SKM-1 treated with dmso at 0.1 percent for 144 hours (cell line): ENCODE measurements at regions not wholly inside any gene's neighbourhood (a gene's known extent, or its start where the extent isn't known, plus 50 kb on each side); places are given as distances from the start of the nearest gene placed in this dataset.
"Not testable (repeated sequence)": the region's sequence is repeated elsewhere in the genome, so short reads cannot be mapped to it uniquely, and the experiment has no call there.

ENCODE experiments used
- DNase-seq: peaks from one replicate; lab custom pipeline; 2025; ENCODE audit not compliant: unreplicated experiment; lab: John Stamatoyannopoulos, UW

DNA sequence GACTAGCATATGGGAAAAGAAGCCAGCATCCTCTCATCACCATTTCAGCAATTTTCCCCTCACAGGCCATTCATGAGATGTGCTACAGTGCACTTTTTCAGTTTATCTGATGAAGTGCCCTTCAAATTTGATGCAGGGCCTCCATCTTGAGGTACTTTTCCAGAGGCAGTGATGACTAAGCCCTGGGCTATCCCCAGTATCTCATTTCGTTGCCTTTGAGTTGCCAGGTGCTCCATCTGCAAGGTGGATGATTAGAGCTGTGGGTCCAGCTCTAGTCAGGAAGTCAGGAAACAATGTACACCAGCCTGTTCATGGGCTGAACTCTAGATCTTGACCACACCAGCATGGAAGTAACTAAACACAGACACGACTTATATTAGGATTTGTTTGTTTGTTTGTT lies 425.2 kb downstream of the METTL4 start:
- DNase-seq: no peak

- DNase-seq: no peak
Measured at GRCh38 chr18:2146754-2147153, 424.6 kb downstream of the METTL4 start.

GRCh38 chr18:2147476-2148230 lies 423.7 kb downstream of the METTL4 start:
- no peak for DNase-seq

- DNase-seq: no peak
Measured at GRCh38 chr18:2148823-2149222, 422.5 kb downstream of the METTL4 start.

DNA sequence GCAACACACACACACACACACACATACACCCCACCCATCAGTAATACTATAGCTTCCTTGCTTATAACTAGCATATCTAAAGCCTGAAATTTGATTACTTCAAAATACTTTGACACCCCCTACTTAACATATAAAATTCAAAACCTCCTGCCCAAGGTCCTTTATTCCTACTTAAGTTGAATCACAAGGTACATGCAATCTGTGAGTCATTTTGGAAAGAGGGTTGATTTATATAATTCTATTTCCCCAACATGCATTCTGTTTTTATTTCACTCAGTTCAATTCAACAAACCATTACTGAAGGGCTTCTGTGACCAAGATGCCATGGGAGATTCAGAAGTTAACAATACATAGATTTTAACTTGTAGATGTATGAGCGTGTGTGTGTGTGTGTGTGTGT lies 420.7 kb downstream of the METTL4 start:
- DNase-seq: no peak

DNA sequence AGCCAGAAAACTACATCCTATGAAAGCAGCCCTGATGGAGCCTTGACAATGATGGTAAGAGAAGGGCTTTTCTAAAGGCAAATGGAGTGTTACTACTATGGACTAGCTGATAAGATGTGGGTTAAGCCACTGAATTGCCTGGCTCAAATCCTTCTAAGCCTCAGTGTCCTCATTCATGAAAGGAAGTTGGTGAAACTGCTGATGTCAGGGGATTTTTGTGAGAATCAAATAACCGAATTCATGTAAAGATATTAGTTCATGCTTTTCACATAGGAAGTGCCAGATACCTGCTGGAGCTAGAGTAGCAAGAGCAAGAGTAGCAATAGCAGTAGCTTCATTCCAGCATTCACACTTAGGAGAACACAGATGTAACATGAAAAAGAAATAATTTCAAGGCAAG lies 417.0 kb downstream of the METTL4 start:
- DNase-seq: no peak

DNA sequence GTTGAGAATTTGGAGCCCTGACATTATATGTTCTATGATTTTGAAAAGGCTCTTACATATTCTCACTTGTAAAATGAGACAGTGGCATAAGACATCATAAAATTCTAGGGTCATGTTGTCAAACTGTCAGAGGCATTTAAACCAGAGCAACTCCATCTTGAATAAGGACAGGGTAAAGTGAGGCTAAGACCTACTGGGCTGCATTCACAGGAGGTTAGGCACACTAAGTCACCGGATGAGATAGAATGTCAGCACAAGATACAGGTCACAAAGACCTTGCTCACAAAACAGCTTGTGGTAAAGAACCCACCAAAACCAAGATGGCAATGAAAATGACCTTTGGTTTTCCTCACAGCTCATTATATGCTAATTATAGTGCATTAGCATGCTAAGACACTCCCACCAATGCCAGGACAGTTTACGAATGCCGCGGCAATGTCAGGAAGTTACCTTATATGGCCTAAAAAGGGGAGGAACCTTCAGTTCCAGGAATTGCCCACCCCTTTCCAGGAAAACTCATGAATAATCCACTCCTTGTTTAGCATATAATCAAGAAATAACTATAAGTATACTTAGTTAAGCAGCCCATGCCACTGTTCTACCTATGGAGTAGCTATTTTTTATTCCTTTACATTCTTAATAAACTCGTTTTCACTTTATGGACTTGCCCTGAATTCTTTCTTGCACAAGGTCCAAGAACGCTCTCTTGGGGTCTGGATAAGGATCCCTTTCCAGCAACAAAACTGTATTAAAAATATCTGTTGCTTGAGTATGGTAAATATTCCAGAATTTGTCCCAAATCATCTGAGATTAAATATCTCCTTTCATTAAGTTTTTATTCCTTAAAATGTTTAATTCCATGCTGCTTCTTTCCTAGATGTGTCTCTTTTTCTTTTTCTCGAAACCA lies 406.4 kb downstream of the METTL4 start:
- no peak for DNase-seq

- not testable (repeated sequence) for DNase-seq
Measured at GRCh38 chr18:2166876-2167275, 404.4 kb downstream of the METTL4 start.

DNA sequence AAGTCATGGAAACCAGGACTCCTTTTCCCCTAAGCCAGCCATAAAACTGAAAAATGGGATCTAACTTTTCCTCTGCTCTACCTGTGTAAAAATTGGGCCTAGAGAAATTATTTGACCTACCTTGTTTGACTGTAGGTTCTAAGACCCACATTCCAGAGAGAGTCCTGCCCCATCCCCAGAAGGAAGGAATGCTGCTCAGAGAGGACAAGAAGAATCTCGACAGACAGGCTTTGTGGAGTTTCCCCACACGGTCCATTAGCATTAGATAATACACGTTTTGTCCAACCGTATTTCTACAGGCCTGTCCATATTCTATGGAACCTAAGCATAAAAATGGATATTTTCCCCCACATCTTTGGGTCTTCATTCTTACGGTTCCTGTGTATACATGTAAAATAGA lies 403.3 kb downstream of the METTL4 start:
- no peak for DNase-seq

DNA sequence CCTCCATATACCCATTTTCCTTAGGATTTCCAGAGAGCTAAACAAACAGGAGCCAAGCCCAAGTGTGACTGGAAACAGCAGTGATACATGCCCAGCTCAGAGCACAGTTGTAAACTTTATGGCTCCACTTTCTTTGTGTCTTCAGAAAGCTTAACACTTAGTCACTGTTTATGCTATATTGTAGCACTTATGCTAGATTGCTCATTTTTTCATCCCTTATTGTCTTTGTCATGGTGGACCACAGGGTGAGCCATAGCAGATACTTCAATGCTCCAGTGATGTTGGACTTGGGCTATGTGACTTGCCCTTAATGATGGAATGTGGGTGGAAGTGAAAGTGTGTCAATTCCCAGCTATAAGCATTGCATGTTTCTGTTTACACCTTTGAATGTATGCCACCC lies 401.6 kb downstream of the METTL4 start:
- DNase-seq: no peak

DNA sequence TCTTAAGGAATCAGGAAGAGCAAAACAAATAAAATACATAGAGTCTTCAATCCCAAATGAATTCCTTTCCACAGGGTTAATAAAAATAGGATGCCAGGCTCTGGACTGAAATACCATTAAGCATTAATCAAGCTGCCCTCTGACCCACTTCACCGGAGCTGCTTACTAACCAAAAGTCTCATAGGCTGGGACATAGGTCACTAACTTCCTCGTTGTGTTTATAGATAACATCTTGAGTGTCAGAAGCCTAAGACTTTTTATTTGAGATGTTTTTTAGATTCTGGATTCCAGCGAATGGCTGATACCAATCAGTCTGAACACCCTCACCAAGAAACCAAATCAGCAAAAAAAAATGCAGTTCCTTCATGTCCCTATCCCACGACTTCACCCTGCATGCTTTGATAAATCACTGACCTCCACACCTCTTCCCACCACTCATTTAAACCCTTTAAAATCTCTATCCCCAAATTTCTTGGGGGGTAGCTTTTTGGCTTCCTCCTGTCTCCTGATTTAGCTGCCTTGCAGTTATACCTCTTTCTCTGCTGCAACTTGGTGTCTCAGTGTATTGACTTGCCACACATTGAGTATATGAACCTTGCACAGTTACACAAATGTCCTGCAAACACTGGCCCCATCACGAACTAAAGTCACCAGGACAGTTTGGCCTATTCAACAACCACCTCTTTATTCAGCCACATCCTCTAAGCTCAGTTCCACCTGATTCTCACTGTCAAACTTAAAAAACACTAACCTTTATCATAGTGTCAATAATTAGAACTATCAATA lies 399.3 kb downstream of the METTL4 start:
- DNase-seq: no peak

DNA sequence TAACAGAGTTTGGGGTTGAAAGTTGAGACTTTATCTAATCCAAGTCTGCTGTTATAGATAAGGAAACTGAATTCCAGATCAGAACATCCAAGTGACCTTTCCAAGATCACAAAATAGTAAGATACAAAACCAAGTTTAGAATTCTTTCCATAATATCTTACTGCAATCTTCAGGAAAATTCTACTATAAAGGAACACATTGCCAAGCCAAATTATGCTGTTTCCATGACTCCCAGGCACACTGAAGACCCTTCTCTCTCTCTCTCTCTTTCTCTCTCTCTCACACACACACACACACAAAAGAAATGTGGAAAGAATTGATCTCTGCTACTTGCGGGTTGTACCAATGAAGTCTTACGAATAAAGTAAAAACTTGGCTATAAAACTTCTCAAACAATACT lies 398.4 kb downstream of the METTL4 start:
- DNase-seq: no peak

GRCh38 chr18:2173486-2173885 lies 397.8 kb downstream of the METTL4 start:
- DNase-seq: no peak

DNA sequence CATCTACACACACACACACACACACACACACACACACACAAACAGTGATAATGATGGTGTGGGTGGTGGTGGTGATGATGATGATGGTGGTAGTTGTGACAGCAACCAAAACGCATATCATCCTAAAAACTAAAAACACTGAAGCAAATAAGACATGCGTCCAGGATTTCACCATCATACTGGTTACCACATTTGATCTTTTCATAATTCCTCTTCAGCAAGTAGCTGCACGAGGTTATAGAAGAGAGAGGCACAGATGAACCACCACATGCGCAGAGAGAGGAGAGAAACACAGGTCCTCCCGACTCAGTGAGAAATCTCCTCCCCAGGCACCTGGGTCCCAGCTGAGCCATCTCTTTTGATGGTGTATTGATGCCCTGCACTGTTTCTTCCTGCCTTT lies 393.3 kb downstream of the METTL4 start:
- no peak for DNase-seq

DNA sequence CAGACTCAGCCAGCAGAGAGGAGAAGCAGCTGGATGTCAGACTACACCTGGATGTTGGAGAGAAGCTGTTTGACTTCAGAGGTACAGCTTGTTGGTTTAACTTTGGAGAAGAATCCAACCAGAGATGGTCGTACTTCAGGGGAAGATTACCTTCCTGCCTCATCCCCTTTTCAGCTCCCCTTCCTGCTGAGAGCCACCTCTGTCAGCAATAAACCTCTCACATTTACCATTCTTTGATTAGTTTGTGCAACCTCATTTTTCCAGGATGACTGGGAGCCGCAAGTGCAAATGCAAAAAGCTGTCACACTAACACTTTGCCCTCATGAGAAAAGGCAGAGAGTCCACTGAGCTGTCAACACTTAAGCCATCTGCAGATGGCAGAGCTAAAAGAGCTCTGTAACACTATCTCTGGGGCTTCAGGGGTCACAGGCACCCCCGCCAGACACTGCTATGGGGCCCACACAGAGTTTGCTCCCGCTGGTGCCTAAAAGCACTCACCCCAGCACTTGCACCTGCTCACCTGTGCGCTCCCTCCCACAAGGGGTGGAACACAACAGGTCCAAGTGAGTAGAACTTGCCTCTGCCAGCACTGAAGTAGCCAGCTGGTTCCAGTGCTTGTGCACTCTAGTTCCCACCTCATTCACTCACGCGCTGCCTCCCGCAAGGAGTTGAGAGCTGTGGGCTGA lies 391.7 kb downstream of the METTL4 start:
- no peak for DNase-seq

- DNase-seq: peak; percentile 80
Measured at GRCh38 chr18:2180586-2180985, 390.7 kb downstream of the METTL4 start.

GRCh38 chr18:2183432-2183831 lies 387.9 kb downstream of the METTL4 start:
- no peak for DNase-seq

DNA sequence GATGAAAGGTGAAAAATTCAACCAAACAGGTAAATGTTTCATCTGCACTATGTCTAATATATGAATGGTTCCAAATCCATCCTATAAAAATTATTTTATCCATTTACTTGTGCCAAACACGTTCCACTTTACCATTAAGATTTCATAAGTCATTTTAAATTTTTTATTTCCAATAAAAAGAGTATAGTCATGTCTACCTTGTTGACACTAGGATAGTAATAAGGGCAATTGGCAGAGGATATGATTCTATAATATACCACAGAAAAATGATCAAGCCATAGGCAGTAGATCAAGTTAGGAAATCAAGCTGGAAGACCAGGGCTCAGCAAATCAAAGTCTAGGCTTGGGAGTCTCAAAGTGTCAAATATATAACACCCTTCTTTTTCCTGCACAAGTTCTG lies 384.3 kb downstream of the METTL4 start:
- no peak for DNase-seq

DNA sequence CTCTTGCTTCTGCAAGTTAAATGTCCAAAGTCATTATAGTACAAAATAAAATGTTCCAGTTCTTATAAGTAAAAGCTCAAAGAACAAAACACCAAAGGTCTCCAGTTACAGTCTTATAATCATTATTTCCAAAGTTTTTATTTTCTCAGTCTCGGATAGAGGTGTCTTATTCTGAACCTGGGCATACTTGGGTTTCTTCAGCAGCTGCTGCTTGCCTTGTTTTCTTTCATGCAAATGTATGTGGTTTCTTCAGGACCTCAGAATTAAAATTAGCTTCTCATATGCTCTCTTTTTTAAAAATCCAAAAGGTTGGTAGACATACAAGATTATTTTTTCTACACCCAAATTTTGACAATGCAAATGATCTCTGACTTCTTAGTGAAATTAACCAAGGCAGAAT lies 383.0 kb downstream of the METTL4 start:
- DNase-seq: no peak

DNA sequence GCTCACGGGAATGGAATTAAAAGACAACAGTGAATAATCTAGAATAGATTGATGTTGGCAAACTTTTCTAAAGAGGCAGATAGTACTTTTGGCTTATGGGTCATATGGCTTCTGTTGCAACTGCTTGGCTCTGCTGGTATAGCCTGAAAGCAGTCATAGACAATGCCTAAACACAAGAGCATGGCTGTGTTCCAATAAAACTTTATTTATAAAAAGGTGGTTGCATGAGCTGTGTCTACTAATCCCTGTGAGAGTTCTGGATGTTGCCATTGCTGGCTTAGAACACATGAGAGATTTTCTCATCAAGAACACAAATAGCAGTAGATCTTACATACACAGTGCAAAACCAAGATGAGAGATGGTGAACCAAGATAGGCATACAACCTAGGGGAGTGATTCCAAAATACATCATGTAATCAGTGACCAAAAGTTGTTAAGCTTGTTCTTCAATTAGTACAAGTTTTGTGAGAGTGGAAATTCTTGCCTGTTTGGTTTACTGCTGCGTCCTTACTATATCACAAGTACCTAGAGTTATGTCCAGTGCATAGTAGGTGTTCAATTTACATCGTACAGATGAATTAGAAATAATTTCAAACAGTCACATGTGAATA lies 380.0 kb downstream of the METTL4 start:
- DNase-seq: no peak

DNA sequence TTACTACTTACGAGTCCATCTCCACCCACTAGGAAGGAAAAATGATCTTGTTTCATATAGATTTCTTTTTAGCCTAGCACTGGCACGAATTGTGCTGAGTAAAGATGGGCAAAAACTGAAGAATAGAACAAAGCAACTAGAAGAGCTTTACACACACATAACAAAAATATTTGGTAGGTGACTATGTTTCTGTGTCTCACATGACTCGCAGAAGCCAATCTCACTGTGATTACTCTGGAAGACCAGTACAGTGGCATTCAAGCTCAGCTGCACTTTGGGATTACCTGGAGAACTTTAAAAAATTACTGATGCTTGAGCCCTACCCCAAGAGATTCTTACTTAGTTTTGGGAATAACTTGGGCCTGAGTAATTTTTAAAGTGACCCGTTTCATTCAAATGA lies 378.7 kb downstream of the METTL4 start:
- no peak for DNase-seq
